ENCODE measurements at regions not wholly inside any gene's neighbourhood (a gene's known extent, or its start where the extent isn't known, plus 50 kb on each side); places are given as distances from the start of the nearest gene placed in this dataset.

GRCh38 chr4:67040315-67040714 is 505.0 kb downstream of the CENPC start:
- intact Hi-C loops (cut with DNase I; ENCODE audit: low total_unique reads): no loop called here
- no peak for TF ChIP-seq POLR2AphosphoS5 (IDR thresholded peaks at IDR 0.05)
- H3K36me3 ChIP-seq: no peaks in the 10 kb centered on the region

GRCh38 chr4:67038228-67038566 is 507.1 kb downstream of the CENPC start:
- no peaks in the 10 kb centered on the region for H3K9me3 ChIP-seq
- no peaks in the 10 kb centered on the region for H3K27me3 ChIP-seq
- no peak for DNase-seq
- intact Hi-C loops (cut with DNase I; ENCODE audit: low total_unique reads): no loop called here
- no peak overlapping the region for H3K27ac ChIP-seq
- H3K4me3 ChIP-seq: no peak overlapping the region
- TF ChIP-seq EP300 (IDR thresholded peaks at IDR 0.05) (no peak), CTCF (IDR thresholded peaks at IDR 0.05) (no peak), POLR2AphosphoS5 (IDR thresholded peaks at IDR 0.05) (no peak), POLR2A (IDR thresholded peaks at IDR 0.05) (no peak)
- no peaks in the 10 kb centered on the region for H3K36me3 ChIP-seq
- no peaks in the 10 kb centered on the region for H3K4me1 ChIP-seq
- 51 to 58% (median 53%) methylated on average over 4 of the region's 4 CpGs for WGBS, 5 donors

More at GRCh38 chr4:67040315-67040714, 505.0 kb downstream of the CENPC start:
- no peaks in the 10 kb centered on the region for H3K4me1 ChIP-seq
- no peak for DNase-seq
- H3K27ac ChIP-seq: no peak overlapping the region
- no peak overlapping the region for H3K4me3 ChIP-seq
- H3K9me3 ChIP-seq: no peaks in the 10 kb centered on the region
- no peaks in the 10 kb centered on the region for H3K27me3 ChIP-seq
- 47 to 70% (median 56%) methylated on average over 2 of the region's 2 CpGs for WGBS, 5 donors

GRCh38 chr4:67037504-67038227 is 507.6 kb downstream of the CENPC start:
- no peaks in the 10 kb centered on the region for H3K36me3 ChIP-seq
- H3K9me3 ChIP-seq: no peaks in the 10 kb centered on the region
- H3K27ac ChIP-seq: no peak overlapping the region
- intact Hi-C loops (cut with DNase I; ENCODE audit: low total_unique reads): no loop called here
- DNase-seq: no peak
- H3K4me3 ChIP-seq: no peak overlapping the region
- TF ChIP-seq EP300 (IDR thresholded peaks at IDR 0.05) (no peak), POLR2A (IDR thresholded peaks at IDR 0.05) (no peak), CTCF (IDR thresholded peaks at IDR 0.05) (no peak), POLR2AphosphoS5 (IDR thresholded peaks at IDR 0.05) (no peak)
- no peaks in the 10 kb centered on the region for H3K27me3 ChIP-seq
- no peaks in the 10 kb centered on the region for H3K4me1 ChIP-seq

GRCh38 chr4:67036791-67037190 is 508.5 kb downstream of the CENPC start:
- Histone ChIP-seq H3K36me3 (no peaks in the 10 kb centered on the region), H3K9me3 (no peaks in the 10 kb centered on the region), H3K27ac (no peak overlapping the region), H3K27me3 (no peaks in the 10 kb centered on the region), H3K4me3 (no peak overlapping the region), H3K4me1 (no peaks in the 10 kb centered on the region)
- intact Hi-C loops (cut with DNase I; ENCODE audit: low total_unique reads): no loop called here
- TF ChIP-seq POLR2A (IDR thresholded peaks at IDR 0.05) (no peak), POLR2AphosphoS5 (IDR thresholded peaks at IDR 0.05) (no peak), CTCF (IDR thresholded peaks at IDR 0.05) (no peak), EP300 (IDR thresholded peaks at IDR 0.05) (no peak)
- DNase-seq: no peak

- Histone ChIP-seq H3K27me3 (no peaks in the 10 kb centered on the region), H3K4me1 (no peaks in the 10 kb centered on the region), H3K36me3 (no peaks in the 10 kb centered on the region), H3K9me3 (no peaks in the 10 kb centered on the region), H3K27ac (no peak overlapping the region), H3K4me3 (no peak overlapping the region)
- 38 to 77% (median 62%) methylated on average over 1 of the region's 1 CpG for WGBS, 5 donors
- intact Hi-C loops (cut with DNase I; ENCODE audit: low total_unique reads): no loop called here
- DNase-seq: no peak
- TF ChIP-seq CTCF (IDR thresholded peaks at IDR 0.05) (no peak), POLR2AphosphoS5 (IDR thresholded peaks at IDR 0.05) (no peak), POLR2A (IDR thresholded peaks at IDR 0.05) (no peak), EP300 (IDR thresholded peaks at IDR 0.05) (no peak)
These were observed 509.3 kb downstream of the CENPC start for GRCh38 chr4:67035986-67036385.
